ENCODE measurements at regions not wholly inside any gene's neighbourhood (a gene's known extent, or its start where the extent isn't known, plus 50 kb on each side); places are given as distances from the start of the nearest gene placed in this dataset.

DNA sequence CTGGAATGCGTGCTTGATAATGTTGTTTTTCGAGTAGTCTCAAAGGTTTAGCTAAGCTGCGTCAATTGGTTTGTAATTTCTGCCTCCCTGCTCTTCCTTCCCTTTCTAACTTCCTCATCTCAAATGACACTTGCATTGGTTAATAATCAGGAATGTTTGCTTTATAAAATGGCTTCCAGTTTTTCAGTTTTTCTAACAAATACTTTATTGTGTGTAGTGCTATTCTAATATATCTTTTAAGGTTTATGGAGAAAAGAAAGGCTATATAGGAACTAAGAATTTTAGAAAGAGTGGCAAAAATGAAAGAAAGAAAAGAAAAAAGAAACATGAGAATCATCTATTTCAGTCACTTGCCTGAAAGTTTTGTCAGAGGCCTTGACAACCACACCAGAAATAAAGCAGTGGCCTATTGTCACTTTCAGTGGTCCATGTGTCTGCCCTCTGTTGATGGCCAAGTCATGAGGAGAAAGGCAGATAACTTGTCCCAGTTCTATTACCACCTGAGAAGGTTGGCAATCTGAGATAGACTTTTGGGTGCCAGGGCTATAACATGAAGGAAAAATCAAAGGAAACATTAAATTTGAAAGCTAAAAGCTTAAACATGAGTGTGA, 221.9 kb upstream of the KITLG start:
- DNase-seq = no peak

DNA sequence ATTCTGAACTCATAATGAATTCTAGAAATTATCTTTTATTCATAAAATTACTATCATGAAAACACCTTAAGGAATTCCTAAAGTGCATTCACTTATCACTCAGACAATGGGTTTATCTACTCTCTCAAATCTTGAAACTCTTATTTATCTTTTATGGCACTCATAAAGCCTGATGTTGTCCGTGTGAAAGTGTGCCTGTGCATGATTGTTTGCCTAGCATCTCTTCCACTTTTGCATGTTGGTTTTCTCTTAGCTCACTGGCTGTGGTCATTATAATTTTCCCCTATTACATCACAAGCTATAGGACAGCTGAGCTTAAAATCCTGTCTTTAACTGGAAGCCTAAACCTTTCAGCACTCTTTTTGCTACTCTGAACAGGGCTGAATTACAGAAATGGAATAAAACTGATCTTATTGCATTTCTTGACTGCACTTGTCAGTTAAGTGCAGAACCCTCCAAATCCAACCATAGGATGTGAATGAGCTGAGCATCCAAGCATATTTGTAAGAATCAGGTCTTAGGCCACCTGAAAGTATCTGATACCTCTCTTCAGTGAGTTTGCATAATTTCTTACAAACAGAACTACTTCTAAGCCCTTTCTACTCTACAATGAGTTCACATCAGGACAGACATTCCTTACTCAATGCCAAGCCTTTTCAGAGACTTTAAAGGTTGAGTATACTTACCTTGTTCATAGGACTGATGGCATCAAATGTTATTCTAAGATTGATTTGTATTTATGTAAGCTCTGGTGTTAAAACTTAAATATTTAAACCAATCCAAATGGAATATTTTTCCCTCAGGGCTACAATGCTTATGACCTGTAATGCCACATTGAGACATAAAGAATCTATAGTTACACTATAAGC, 221.2 kb upstream of the KITLG start:
- no peak for DNase-seq

DNA sequence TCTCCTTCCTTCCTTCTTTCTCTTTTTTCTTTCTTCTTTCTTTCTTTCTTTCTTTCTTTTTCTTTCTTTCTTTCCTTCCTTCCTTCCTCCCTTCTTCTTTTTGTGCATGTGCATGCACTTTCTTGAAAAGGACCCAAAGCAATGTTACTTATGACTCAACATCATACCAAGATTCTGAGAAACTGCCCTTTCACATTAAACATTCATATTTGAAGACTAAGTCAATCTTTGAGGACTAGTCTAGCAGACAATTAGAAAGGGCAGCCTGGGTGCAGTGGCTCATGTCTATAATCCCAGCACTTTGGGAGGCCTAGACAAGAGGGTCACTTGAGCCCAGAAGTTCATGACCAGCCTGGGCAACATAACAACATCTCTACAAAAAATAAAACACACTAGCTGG, 212.8 kb upstream of the KITLG start:
- no peak for DNase-seq

DNA sequence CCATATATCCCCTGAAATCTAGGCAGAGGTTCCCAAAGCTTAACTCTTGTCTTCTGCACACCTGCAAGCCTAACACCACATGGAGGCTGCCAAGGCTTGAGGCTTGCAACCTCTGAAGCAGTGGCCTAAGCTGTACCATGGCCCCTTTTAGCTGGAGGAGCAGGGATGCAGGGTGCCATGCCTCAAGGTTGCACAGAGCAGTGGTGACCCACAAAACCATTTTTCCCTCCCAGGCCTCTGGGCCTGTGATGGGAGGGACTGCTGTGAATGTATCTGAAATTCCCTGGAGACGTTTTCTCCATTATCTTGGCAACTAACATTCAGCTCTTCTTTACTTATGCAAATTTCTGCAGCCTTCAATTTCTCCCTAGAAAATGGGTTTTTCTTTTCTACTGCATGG, 210.0 kb upstream of the KITLG start:
- no peak for DNase-seq

DNA sequence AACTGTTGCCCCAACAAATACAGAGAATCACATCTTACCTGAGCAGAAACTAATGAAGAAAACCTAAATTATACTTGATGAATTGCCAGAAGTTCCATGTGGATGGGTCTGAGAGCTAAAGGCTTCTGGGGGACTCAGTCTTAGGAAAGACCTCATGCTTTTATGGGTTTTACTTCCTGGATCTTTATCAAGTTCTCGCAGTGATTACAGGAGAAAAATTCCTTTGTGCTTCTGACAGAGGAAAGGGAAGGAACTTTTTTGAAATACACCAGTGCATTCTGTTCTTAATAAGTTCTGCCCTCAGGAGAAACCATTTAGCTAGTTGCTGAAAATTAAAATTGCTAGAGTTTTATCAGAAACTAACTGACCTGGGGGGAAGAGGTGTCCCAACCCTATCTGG, 203.9 kb upstream of the KITLG start:
- DNase-seq = no peak

DNA sequence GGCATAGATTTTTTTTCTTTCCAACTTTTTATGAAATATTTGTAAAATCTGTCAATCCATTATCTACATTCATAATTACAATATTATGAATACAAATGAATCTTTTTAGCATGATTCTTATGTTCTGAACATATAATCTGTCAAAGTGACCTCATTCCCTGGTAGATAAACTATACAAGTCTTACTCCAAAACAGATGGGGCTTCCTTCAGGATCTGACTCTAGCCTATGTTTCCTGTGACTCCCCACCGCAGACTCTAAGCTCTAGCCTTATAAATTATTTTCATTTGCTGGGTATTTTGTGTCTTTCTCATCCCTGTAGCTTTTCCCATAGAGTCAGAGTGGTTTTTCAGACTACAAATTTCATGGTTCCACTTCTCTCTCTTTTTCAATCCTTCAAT, 202.1 kb upstream of the KITLG start:
- DNase-seq = no peak

DNA sequence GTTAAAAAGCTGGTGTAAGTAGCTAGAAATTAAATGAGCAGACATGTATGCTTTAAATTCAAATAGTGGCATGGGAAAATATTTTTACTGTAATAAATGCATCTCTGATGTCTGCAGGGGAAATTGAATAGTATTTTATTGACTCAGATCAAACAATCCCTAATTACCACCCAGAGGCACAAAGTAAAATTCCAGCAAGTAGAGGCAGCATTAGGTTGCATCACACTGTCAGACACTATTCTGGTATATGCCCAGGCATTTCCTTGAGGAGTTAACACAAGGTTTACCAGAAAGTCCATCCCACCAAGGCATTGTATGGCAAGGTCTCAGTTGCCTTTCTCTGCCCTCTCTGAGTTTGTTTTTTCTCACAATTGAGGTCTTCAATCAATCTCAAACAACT, 201.6 kb upstream of the KITLG start:
- DNase-seq = no peak

DNA sequence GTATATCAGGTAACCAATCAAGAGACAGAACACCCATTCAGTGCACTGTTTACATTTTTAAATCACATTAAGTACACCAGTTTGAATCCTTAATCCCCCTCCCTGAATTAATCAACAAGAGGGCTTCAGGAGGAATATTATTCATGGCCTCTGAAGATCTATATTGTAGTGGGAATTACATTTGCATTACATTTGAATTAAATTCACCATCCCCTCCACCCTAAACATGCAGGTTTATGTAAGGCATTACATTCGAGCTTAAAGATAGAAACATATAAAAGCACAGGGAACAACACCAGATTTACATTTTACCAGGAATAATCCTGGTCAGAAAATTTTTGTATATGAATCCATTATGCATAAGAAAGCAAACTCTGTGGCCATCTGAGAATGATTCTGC, 197.8 kb upstream of the KITLG start:
- no peak for DNase-seq

DNA sequence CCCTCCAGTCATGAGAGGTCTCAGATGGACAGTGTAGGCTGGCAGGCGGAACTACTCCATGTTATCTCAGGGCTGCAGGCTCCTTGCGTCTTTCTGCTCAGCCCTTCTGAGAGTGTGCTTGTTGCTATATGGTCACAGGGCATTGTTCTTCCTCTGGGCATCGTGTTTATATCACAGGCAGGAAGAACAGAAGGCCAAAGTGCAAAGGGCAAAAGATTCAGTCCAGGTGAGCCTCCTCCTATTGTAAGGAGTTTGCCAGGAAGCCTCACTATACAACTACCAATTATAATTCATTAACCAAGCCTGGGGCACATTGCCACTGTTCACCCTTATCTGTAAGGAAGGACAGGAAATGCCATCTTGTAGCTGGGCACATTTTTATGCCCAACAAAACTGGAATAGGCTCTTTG, 195.5 kb upstream of the KITLG start:
- DNase-seq = no peak

DNA sequence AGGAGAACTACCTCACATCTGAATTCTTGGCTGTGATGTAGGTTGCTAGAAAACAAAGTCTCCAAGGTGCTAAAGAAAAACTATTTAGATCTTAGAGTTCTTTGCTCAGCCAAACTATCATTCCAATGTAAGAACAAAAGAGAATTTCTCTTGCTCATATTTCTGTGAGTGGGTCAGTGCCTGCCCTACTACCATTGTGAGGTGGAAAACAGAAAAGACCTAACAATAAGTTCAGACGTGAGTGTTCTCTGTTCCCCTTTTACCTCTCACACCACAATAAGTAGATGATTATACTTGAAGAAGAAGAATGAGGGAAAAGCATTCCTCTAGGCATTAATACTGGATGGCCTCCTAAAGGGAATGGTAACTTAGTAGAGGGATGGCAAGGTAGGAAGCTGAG, 187.4 kb upstream of the KITLG start:
- no peak for DNase-seq

DNA sequence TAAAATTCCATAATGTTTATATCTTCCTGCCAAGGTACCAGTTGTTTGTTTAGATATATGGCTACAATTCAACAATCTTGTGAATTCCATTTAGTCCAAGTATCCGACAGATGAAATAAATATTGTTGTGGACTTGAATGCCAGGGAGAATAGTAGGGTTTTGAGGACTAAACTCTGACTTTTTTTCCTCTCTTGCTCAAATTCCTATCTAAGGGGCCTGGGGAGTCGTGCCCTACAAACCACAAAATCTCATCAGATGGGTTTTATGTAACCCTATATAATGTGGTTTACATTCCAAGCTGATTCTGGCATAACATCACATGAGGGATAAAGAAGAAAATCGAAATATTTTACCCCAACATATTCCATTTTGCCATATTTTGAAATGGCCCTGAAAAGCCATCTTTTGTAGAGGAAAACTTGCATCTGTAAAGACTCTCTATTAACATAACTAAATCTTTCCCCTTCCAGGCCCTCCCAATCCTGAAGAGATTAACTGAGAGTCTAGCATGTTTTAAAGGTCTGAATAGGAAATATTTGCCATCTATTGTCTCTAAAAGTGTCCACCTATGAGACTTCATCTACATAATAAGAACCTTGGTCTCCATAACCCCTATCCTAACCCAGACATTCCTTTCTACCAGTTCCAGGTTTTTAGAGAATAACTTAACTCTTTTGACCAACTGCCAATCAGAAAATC, 184.7 kb upstream of the KITLG start:
- DNase-seq = no peak

DNA sequence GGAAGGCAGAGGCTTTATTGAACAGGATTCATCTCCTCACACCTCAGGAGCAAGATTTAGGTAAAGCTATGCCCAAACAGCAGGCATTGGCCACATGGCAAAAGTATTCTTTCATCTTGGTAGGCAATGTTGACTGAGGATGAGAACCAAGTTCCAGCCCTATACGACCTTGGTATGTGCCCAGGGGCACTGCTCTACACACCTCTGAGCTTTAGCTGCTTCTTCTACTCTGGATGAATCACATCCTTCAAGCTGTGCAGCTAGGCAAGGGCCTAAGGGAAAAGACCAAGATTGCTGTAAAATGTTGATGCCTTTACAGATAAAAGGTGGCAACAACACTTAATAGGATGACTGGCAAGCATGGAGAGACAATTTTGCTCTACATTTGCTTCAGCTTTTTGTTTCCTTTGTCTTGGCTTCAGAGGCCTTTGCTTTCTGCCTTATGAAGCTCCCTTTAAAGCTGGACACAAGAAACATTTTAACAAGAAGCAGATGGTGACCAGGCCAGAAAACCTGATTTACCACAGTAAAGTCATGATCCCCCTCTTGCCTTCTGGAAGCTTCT, 183.3 kb upstream of the KITLG start:
- no peak for DNase-seq

DNA sequence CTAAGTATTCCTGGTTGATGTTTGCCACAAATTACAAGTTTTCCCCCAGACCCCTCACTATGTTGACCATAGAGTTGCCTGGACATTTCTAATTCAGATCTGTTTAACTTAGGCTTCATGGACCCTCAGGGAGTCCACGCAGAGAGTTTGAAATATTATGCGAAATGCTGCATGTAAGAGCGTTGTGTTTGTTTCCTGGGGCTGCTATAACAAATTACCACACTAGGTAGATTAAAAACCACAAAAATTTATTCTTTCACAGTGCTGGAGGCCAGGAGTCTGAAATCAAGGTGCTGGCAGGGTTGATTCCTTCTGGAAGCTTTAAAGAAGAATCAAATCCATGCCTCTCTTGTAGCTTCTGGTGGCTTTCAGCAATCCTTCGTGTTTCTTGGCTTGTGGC, 177.9 kb upstream of the KITLG start:
- DNase-seq = no peak

DNA sequence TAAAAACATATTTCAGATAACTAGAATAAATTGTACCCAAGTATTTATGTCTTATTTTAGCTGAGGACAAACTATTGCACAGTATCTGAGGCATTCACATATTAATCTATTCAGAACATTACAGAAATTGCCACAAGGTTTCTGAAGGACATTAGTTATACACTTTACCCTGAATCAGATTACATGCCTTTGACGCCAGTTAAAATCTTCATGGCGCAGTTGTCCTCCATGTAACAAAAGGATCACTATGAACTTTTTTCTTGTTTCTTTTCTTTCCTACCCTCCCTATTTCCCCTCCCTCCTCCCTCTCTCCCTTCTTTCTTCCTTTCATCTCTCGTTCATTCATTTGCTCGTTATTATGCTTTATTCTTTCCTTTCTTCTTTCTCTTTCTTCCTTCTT, 176.6 kb upstream of the KITLG start:
- no peak for DNase-seq

DNA sequence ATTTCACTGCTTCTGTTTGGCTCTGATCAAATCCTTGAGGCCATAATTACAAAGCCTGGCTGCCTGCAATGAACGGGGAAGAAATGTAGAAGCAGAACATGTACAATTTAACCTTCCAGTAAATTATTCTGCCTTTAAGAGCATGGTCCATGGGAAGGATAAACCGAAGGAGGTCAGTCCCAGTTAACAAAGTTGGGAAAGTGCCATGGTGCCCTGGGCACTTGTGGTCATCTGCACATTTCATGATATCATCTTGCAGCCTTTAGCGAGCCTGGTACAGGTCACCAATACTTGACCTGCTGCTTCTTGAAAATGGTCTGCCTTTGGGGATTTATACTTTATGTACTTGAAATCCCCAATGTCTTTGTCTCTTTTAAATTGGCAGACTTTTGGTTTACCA, 175.9 kb upstream of the KITLG start:
- no peak for DNase-seq

DNA sequence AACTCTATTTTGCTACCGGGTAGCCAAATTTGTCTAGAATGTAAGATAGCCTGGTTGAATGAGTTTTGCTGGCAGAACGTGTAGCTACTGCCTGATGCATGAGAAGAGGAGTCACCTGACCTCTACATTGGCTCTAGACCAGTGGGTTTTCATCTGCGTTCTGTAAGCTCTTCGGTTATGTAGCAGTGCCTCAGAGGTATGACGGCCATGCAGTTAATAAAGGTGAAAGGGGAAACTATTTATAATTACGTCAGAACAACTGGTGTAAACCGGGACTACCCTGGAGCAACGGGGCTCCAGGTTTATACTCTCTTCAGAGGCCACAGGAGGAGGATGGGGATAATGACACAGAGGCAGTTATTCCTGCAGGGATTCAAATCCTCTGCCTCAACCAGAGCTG, 173.4 kb upstream of the KITLG start:
- no peak for DNase-seq

DNA sequence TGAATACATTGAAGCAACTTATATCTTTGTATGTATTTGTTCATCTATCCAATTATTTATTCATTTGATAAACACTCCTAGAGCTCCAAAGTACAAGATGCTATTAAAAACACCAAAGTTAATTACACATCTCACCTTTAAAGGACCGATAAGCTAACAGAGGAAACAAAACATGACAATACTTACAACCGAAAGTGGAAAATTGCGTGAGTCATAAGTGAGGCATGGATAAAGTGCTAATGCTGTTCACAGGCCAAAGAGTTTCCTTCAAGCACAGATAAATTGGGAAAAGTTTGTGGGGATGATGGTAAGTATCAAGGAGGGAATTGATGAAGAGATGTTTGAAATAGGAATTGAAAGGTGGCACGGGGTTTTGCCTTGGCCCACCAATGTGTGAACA, 172.8 kb upstream of the KITLG start:
- no peak for DNase-seq

DNA sequence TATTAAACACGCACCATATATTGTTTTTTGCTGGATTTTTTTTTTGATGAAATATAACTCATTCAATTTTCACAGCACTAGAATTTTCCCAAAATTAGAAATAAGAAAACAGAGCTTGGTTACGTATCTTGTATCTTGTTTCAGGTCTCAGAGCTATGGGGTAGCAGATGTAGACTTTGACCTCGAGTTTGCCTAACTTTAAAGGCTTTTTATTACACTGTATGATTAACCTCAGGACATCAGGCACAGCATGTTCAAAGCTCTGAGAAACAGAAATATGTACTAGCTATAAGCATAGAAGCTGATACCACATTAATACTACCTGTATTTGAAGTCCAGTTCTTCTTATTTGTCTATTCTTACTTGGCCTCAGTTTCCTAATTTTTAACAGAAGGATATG, 171.9 kb upstream of the KITLG start:
- no peak for DNase-seq

DNA sequence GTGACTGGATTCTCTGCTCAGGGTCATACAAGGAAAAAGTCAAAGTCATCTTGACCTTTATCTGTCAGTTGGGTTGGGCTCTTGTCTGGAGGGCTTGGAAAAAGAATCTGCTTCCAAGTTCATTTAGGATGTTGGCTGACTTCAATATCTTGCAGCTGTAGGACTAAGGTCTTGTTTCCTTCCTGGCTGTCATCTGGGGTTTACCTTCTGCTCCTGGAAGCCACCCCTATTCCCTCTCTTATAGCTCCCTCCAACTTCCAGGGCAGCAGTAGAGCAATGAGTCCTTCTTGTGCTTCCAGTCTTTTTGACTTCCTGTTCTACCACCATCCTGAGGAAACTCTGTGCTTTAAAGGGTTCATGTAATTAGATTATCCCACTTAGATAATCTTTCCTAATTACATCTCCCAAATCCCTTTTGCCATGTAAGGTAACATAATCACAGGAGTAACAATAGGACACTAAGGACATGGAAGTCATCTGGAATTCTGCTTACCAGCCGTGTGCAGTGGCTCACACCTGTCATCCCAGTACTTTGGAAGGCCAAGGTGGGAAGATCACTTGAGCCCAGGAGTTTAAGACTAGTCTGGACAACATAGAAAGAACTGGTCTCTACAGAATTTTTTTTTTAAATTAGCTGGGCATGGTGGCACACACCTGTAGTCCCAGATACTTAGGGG, 170.7 kb upstream of the KITLG start:
- DNase-seq = no peak

DNA sequence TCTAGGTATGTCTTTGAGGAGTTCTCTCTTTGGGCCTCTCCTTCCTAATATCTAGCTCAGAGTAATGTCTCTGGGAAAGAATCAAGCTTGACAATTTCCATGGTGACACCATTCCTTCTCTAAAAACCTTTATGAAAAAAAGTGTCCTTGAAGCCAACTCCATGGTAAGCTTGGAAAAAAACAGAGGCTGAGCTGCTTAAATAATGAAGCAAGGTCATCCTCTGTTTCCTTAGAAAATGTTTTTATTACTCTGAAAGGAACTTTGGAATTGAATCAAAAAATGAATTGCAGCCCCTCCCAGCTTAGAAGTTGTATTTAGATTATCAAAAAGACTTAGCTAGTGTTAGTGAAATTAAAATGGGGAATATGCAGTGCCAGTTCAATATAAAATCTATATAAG, 166.1 kb upstream of the KITLG start:
- no peak for DNase-seq

DNA sequence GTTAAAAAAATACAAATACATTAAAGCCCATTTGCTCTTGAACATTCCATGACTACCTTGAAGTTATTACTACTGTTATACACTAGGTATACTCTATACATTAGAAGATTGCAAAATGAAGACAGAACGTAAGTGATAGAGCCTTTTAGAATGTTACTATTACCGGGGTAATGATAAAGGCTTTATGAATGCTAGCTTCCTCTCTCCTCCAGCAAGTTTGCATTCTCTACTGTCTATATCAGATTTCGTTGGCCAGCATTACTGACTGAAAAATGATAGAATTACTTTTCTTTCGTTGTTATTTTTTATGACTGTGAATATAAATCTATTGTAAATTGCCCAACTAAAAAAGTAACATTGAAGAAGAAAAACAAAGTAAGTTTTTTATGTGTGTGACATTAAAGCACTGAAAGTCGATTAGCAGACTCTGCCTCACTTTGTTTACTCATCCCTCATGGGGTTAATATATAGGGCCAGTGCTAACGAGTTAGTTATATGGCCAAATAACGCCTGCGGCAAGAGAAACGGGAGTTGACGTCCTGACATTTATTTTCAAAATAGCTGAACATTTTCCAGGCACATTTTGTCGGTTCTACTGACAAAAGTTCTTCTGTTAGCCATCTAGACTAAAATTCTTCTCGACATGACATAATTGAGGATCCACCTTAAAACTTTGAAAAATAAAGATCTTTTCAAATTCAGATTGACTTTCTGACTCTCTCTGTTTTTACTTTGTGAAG, 163.8 kb upstream of the KITLG start:
- DNase-seq = no peak

DNA sequence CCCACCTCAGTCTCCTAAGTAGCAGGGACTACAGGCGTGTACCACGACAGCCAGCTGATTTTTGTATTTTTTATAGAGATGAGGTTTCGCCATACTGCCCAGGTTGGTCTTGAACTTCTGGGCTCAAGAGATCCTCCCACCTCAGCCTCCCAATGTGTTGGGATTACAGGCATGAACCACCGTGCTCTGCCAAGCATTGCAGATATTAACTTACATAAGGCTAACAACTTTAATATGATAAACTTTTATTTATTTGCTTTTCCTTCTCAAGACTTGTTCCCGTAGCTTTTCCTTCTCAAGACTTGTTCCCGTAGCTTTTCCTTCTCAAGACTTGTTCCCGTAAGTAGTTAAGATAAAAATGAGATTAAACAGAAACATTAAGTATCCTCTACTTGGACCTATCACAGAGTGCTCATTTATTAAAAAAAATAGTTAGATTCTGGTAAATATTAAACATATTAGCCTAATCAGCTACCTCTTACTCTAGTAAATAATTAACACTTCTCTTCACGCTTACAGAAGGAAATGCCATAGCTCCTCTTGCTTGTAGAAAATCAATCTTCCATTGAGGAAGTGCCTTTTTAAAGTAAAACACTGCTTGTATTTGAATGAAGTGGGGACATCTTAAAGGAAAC, 157.7 kb upstream of the KITLG start:
- DNase-seq = no peak

All from right hindlimb (tissue), 1 donor.